GM23248 (cell line): ENCODE measurements at regions not wholly inside any gene's neighbourhood (a gene's known extent, or its start where the extent isn't known, plus 50 kb on each side); places are given as distances from the start of the nearest gene placed in this dataset.

Experiments used
- EZH2 ChIP-seq: fragments of 200-600 bp; sonication (generic); IDR thresholded peaks from 2 replicates; pipeline ENCODE4 v1.6.1; 2018; ENCODE audit warnings: antibody characterized with exemption, mild to moderate bottlenecking; ENCODE audit not compliant: insufficient read depth, poor library complexity, severe bottlenecking
- EZH2phosphoT487 ChIP-seq: fragments of 200-600 bp; sonication (generic); IDR thresholded peaks from 2 replicates; pipeline ENCODE4 v1.6.1; 2018; ENCODE audit warnings: antibody characterized with exemption, moderate library complexity, mild to moderate bottlenecking, low read depth; ENCODE audit not compliant: insufficient read depth

DNA sequence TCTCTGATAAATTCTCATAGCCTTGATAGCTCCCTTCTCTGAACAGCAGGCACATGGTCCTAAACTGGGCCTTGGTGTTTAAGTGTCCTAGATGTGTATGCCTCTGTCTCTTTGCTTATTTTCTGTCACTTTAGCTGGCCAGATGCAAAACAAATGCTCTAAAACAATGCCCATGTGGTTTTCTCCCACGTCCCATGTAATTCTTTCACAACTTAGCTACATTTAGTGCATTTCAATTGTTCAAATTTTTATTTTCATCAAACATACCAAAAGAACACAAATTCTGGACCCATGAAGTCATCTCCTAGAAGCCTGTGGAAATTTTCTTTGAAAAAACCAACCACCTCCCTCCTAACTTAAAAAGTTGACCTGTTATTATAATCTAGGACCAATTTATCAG is 491.3 kb upstream of the AGTR1 start:
- TF ChIP-seq EZH2: no peak
- no peak for TF ChIP-seq EZH2phosphoT487
